Bronchial epithelial cell (primary cell): ENCODE measurements at regions not wholly inside any gene's neighbourhood (a gene's known extent, or its start where the extent isn't known, plus 50 kb on each side); places are given as distances from the start of the nearest gene placed in this dataset.

Experiments
- DNase-seq: peaks from one replicate; pipeline ENCODE4 v3.0.0-alpha.2; 2010; ENCODE audit warnings: low read depth
- FAIRE-seq: peaks from 2 replicates; lab custom pipeline; 2011; peaks lifted over from hg19 to GRCh38; lab: Jason Lieb, UNC
- H3K27me3 ChIP-seq: 2 replicates; pipeline ENCODE4 v1.5.1; 2011; ENCODE audit warnings: low read length; ENCODE audit not compliant: control insufficient read depth, insufficient read depth
- H3K36me3 ChIP-seq: 2 replicates; pipeline ENCODE4 v1.5.1; 2011; ENCODE audit warnings: low read length; ENCODE audit not compliant: control insufficient read depth, insufficient read depth
- H3K4me3 ChIP-seq: 2 replicates; pipeline ENCODE4 v1.5.1; 2011; ENCODE audit warnings: mild to moderate bottlenecking, low read depth, low read length, control low read depth
- TF ChIP-seq, protein P1 (sequence below): IDR thresholded peaks from 2 replicates; pipeline ENCODE4 v1.5.1; 2011; ENCODE audit warnings: mild to moderate bottlenecking, moderate library complexity, low read length, control low read depth, inconsistent platforms; ENCODE audit not compliant: insufficient read depth, severe bottlenecking

DNA sequence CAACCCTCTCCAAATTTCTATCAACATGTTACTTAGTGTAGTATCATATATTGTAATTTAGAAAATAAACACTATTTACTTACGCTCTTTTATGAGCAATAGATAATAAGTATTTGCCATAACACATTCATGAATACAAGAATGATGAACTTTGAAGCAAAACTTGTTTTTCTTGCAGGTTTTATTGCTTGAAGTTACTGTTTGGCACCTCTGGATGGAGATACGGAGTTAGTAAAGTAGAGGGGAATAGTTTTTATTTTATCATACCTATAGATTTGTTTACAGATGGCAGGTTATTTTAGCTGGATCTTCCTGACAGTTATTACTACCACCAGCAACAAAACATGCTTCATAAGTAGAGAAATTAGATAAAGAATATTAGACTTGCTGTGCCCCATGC is 274.2 kb upstream of the LRRTM4 start:
- TF ChIP-seq, protein P1, sequence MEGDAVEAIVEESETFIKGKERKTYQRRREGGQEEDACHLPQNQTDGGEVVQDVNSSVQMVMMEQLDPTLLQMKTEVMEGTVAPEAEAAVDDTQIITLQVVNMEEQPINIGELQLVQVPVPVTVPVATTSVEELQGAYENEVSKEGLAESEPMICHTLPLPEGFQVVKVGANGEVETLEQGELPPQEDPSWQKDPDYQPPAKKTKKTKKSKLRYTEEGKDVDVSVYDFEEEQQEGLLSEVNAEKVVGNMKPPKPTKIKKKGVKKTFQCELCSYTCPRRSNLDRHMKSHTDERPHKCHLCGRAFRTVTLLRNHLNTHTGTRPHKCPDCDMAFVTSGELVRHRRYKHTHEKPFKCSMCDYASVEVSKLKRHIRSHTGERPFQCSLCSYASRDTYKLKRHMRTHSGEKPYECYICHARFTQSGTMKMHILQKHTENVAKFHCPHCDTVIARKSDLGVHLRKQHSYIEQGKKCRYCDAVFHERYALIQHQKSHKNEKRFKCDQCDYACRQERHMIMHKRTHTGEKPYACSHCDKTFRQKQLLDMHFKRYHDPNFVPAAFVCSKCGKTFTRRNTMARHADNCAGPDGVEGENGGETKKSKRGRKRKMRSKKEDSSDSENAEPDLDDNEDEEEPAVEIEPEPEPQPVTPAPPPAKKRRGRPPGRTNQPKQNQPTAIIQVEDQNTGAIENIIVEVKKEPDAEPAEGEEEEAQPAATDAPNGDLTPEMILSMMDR = no peak
- DNase-seq (no peak), FAIRE-seq (no peak)
- Histone ChIP-seq H3K4me3 (no peak overlapping the region), H3K27me3 (no peaks in the 10 kb centered on the region), H3K36me3 (no peaks in the 10 kb centered on the region)

DNA sequence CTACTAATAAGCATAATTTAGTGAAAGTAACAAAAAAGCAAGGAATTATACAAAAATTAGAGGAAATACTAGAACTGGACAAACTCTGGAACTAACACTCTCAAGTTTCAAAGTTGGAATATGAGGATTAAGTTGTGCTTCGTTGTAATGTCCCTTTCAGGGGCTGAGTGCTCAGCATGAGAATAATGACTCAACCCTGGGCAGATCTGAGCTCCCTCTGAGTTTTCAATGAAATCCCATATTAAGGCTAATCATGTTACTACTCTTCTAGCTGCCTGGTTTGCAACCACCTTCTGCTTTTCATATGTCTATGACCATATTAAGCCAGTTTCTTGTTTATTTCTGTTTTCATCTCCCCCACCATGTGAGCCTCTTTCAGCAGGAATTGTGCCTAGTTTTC is 274.9 kb upstream of the LRRTM4 start:
- FAIRE-seq (no peak), DNase-seq (no peak)
- TF ChIP-seq, protein P1 = no peak
- Histone ChIP-seq H3K4me3 (no peak overlapping the region), H3K36me3 (no peaks in the 10 kb centered on the region), H3K27me3 (no peaks in the 10 kb centered on the region)

DNA sequence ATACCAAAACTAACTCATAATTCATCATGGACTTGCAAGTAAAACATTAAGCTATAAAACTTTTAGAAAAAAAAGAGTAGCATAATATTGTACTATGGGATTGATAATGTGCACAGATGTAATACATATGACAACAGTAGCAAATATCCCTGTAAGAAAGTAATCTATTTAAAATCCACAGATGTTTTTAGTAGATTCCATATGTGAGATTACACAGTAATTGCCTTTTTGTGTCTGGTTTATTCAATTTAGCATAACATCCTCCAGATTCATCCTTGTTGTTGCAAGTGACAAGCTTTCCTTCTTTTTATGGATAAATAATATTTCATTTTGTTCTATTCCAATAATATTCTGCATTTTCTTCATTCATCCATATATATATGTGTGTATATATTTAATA is 278.2 kb upstream of the LRRTM4 start:
- Histone ChIP-seq H3K4me3 (no peak overlapping the region), H3K36me3 (no peaks in the 10 kb centered on the region), H3K27me3 (no peaks in the 10 kb centered on the region)
- DNase-seq (no peak), FAIRE-seq (no peak)
- TF ChIP-seq, protein P1 = no peak

DNA sequence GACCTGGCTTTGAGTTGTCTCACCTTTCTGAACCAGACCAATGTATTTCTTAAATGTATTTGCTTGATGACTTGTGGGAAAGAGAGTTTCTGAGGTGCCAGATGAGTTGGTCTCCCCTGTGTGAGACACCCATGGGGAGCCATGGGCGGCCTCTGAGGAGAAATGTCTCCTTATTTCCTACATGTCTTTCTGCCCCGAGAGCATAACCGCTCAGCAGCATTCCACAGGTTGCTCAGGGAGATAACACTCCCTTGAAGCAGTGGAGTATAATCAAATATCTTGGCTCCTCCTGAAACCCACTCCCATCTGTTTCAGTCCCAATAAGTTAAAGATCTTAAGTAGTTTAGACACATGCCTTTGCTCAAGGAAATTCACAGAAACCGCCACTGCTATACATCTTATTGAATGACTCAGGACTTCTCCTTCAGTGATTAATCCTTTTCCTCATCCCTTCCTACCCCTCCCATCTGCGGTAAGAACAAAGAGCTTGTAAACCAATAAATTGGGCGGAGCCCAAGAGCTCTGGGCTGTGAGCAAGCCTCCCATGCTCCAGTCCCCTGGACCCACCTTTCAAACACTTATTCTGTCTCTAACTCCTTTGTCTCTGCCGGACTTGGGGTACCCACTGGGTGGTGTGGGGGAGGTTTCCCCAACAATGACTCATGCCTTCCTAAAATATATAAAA is 285.5 kb upstream of the LRRTM4 start:
- DNase-seq = peak; percentile 1
- H3K36me3 ChIP-seq = no peaks in the 10 kb centered on the region

DNA sequence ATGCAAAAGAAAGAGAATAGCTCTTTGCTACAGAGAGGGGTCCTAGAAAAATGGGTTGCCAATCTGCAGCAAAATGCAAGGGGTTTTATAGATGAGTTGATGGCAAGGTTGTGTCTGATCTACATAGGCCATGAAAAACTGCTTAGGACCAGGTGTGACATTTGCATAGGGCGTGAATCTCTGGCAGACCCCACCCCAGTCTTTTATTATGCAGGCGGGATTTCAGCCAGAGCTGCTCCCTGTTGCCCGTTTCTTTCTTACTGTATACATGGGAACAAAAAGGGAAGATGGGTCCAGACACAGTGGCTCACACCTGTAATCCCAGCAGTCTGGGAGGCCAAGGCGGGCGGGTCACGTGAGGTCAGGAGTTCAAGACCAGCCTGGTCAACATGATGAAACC is 286.4 kb upstream of the LRRTM4 start:
- H3K27me3 ChIP-seq = no peaks in the 10 kb centered on the region
- no peaks in the 10 kb centered on the region for H3K36me3 ChIP-seq
- H3K4me3 ChIP-seq = no peak overlapping the region
- TF ChIP-seq, protein P1 = no peak
- FAIRE-seq (no peak), DNase-seq (no peak)

More for the DNA sequence above, 285.5 kb upstream of the LRRTM4 start:
- Histone ChIP-seq H3K27me3 (no peaks in the 10 kb centered on the region), H3K4me3 (no peak overlapping the region)
- no peak for FAIRE-seq
- TF ChIP-seq, protein P1 = no peak

DNA sequence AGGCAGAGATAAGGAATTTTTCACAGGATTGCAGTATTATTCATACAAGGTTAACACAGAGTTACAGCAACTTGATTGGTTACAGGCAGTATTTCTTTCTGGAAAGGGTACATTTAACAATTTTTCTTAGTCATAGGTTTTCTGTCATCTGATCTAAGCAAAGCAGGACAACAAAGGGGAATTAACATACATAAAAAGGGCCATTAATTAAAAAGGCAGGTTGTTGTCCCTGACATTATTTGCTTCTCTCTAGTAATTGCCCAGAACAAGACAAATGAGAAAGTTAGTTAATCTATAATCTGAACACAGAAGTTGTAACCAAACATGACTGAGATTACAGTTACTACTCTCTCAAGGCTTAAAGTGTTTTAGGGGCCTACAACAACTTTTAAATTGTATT is 291.4 kb upstream of the LRRTM4 start:
- Histone ChIP-seq H3K4me3 (no peak overlapping the region), H3K27me3 (no peaks in the 10 kb centered on the region), H3K36me3 (no peaks in the 10 kb centered on the region)
- FAIRE-seq (no peak), DNase-seq (no peak)
- TF ChIP-seq, protein P1 = no peak
